ENCODE measurements at regions not wholly inside any gene's neighbourhood (a gene's known extent, or its start where the extent isn't known, plus 50 kb on each side); places are given as distances from the start of the nearest gene placed in this dataset.
"Not testable (repeated sequence)": the region's sequence is repeated elsewhere in the genome, so short reads cannot be mapped to it uniquely, and the experiment has no call there.

GRCh38 chr2:166381-166780 lies 97.5 kb downstream of the SH3YL1 start:
- Mint-ChIP-seq H3K36me3 (no peaks in the 10 kb centered on the region), H3K27me3 (peaks cover 0 to 13% of the 10 kb centered on the region in 2 donors), H3K4me3 (no peak overlapping the region), H3K4me1 (ENCODE audit: low read depth in 2 of 2) (peaks cover 11 to 20% of the 10 kb centered on the region in 2 donors), H3K27ac (no peak overlapping the region), H3K9me3 (no peaks in the 10 kb centered on the region)
- ATAC-seq (peak; percentile 86 to 88), DNase-seq (ENCODE audit: low spot score) (peak; percentile 68)

GRCh38 chr2:165530-165929 lies 98.3 kb downstream of the SH3YL1 start:
- Mint-ChIP-seq H3K4me3 (no peak overlapping the region), H3K36me3 (no peaks in the 10 kb centered on the region), H3K27ac (no peak overlapping the region), H3K27me3 (peaks cover 0 to 18% of the 10 kb centered on the region in 2 donors), H3K4me1 (ENCODE audit: low read depth in 2 of 2) (peaks cover 11 to 25% of the 10 kb centered on the region in 2 donors), H3K9me3 (no peaks in the 10 kb centered on the region)
- ATAC-seq: no peak
- no peak for DNase-seq (ENCODE audit: low spot score)

- no peak overlapping the region for H3K4me3 Mint-ChIP-seq
Measured at GRCh38 chr2:162473-163382, 101.1 kb downstream of the SH3YL1 start.

GRCh38 chr2:161729-162128 lies 102.1 kb downstream of the SH3YL1 start:
- no peak for ATAC-seq
- Mint-ChIP-seq H3K27ac (no peak overlapping the region), H3K4me1 (ENCODE audit: low read depth in 2 of 2) (peaks cover 8 to 22% of the 10 kb centered on the region in 2 donors), H3K27me3 (peaks cover 5 to 20% of the 10 kb centered on the region in 2 donors), H3K36me3 (no peaks in the 10 kb centered on the region), H3K4me3 (no peak overlapping the region), H3K9me3 (no peaks in the 10 kb centered on the region)
- DNase-seq (ENCODE audit: low spot score): no peak

More at GRCh38 chr2:162473-163382, 101.1 kb downstream of the SH3YL1 start:
- Mint-ChIP-seq H3K36me3 (no peaks in the 10 kb centered on the region), H3K27me3 (peaks cover 5 to 20% of the 10 kb centered on the region in 2 donors), H3K9me3 (no peaks in the 10 kb centered on the region), H3K27ac (no peak overlapping the region), H3K4me1 (ENCODE audit: low read depth in 2 of 2) (peaks cover 11 to 24% of the 10 kb centered on the region in 2 donors)
- DNase-seq (ENCODE audit: low spot score): no peak
- no peak for ATAC-seq

GRCh38 chr2:151553-152334 lies 105.4 kb upstream of the FAM110C start:
- H3K27me3 Mint-ChIP-seq: peaks cover 0 to 7% of the 10 kb centered on the region in 2 donors
- ATAC-seq (peak in 1 of 2 donors; percentile 13), DNase-seq (ENCODE audit: low spot score) (no peak)
- no peak overlapping the region for H3K27ac Mint-ChIP-seq
- H3K4me3 Mint-ChIP-seq: no peak overlapping the region
- no peaks in the 10 kb centered on the region for H3K9me3 Mint-ChIP-seq
- H3K4me1 Mint-ChIP-seq (ENCODE audit: low read depth in 2 of 2): peaks cover 25 to 32% of the 10 kb centered on the region in 2 donors
- no peaks in the 10 kb centered on the region for H3K36me3 Mint-ChIP-seq

- no peak for DNase-seq (ENCODE audit: low spot score)
- no peaks in the 10 kb centered on the region for H3K9me3 Mint-ChIP-seq
- H3K4me1 Mint-ChIP-seq (ENCODE audit: low read depth in 2 of 2): peaks cover 24 to 32% of the 10 kb centered on the region in 2 donors
- H3K27me3 Mint-ChIP-seq: peaks cover 6% of the 10 kb centered on the region in 2 donors
- no peak for ATAC-seq
- H3K4me3 Mint-ChIP-seq: no peak overlapping the region
- H3K36me3 Mint-ChIP-seq: no peaks in the 10 kb centered on the region
- no peak overlapping the region for H3K27ac Mint-ChIP-seq
Measured at GRCh38 chr2:145407-145806, 99.1 kb upstream of the FAM110C start.

- peaks cover 9 to 13% of the 10 kb centered on the region in 2 donors for H3K27me3 Mint-ChIP-seq
- no peak for ATAC-seq
- H3K36me3 Mint-ChIP-seq: no peaks in the 10 kb centered on the region
- no peak for DNase-seq (ENCODE audit: low spot score)
- H3K4me1 Mint-ChIP-seq (ENCODE audit: low read depth in 2 of 2): peaks cover 7 to 8% of the 10 kb centered on the region in 2 donors
- H3K27ac Mint-ChIP-seq: no peak overlapping the region
- no peaks in the 10 kb centered on the region for H3K9me3 Mint-ChIP-seq
- no peak overlapping the region for H3K4me3 Mint-ChIP-seq
Measured at GRCh38 chr2:141611-142010, 95.3 kb upstream of the FAM110C start.

- H3K36me3 Mint-ChIP-seq: no peaks in the 10 kb centered on the region
- no peak overlapping the region for H3K4me3 Mint-ChIP-seq
- ATAC-seq (no peak), DNase-seq (ENCODE audit: low spot score) (no peak)
- no peaks in the 10 kb centered on the region for H3K9me3 Mint-ChIP-seq
- H3K4me1 Mint-ChIP-seq (ENCODE audit: low read depth in 2 of 2): no peaks in the 10 kb centered on the region
- H3K27me3 Mint-ChIP-seq: peaks cover 25 to 33% of the 10 kb centered on the region in 2 donors
- H3K27ac Mint-ChIP-seq: no peak overlapping the region
Measured at GRCh38 chr2:136666-137065, 90.4 kb upstream of the FAM110C start.

GRCh38 chr2:133675-134593 lies 87.6 kb upstream of the FAM110C start:
- Mint-ChIP-seq H3K9me3 (no peaks in the 10 kb centered on the region), H3K4me1 (ENCODE audit: low read depth in 2 of 2) (no peaks in the 10 kb centered on the region), H3K27me3 (peaks cover 16 to 38% of the 10 kb centered on the region in 2 donors), H3K36me3 (no peaks in the 10 kb centered on the region), H3K27ac (no peak overlapping the region), H3K4me3 (no peak overlapping the region)
- DNase-seq (ENCODE audit: low spot score) (no peak), ATAC-seq (no peak)

GRCh38 chr2:126769-127168 lies 80.5 kb upstream of the FAM110C start:
- not testable (repeated sequence) for DNase-seq (ENCODE audit: low spot score); H3K4me1 Mint-ChIP-seq (ENCODE audit: low read depth in 2 of 2); H3K36me3 Mint-ChIP-seq; H3K9me3 Mint-ChIP-seq; H3K27ac Mint-ChIP-seq; H3K4me3 Mint-ChIP-seq; ATAC-seq
- peaks cover 0 to 18% of the 10 kb centered on the region in 2 donors for H3K27me3 Mint-ChIP-seq

GRCh38 chr2:124241-124880 lies 78.1 kb upstream of the FAM110C start:
- DNase-seq (ENCODE audit: low spot score) (no peak), ATAC-seq (peak; percentile 38 to 61)
- Mint-ChIP-seq H3K27me3 (peaks cover 0 to 8% of the 10 kb centered on the region in 2 donors), H3K27ac (peak overlapping the region; percentile 12 to 56), H3K36me3 (no peaks in the 10 kb centered on the region), H3K4me3 (no peak overlapping the region), H3K4me1 (ENCODE audit: low read depth in 2 of 2) (peaks cover 4 to 8% of the 10 kb centered on the region in 2 donors), H3K9me3 (no peaks in the 10 kb centered on the region)

GRCh38 chr2:116953-117352 lies 70.6 kb upstream of the FAM110C start:
- Mint-ChIP-seq H3K27me3 (peaks cover 0 to 18% of the 10 kb centered on the region in 2 donors), H3K4me1 (ENCODE audit: low read depth in 2 of 2) (peaks cover 0 to 7% of the 10 kb centered on the region in 2 donors), H3K9me3 (no peaks in the 10 kb centered on the region), H3K4me3 (no peak overlapping the region), H3K27ac (peak overlapping the region in 1 of 2 donors; percentile 58), H3K36me3 (no peaks in the 10 kb centered on the region)
- ATAC-seq (no peak), DNase-seq (ENCODE audit: low spot score) (no peak)

- H3K4me1 Mint-ChIP-seq (ENCODE audit: low read depth in 2 of 2): peaks cover 0 to 7% of the 10 kb centered on the region in 2 donors
- H3K27me3 Mint-ChIP-seq: peaks cover 0 to 14% of the 10 kb centered on the region in 2 donors
- H3K4me3 Mint-ChIP-seq: no peak overlapping the region
Measured at GRCh38 chr2:115303-115702, 69.0 kb upstream of the FAM110C start.

More at GRCh38 chr2:115303-115702, 69.0 kb upstream of the FAM110C start:
- DNase-seq (ENCODE audit: low spot score) (no peak), ATAC-seq (no peak)
- no peaks in the 10 kb centered on the region for H3K36me3 Mint-ChIP-seq
- no peak overlapping the region for H3K27ac Mint-ChIP-seq
- no peaks in the 10 kb centered on the region for H3K9me3 Mint-ChIP-seq
